B cell (primary cell): ENCODE measurements at regions not wholly inside any gene's neighbourhood (a gene's known extent, or its start where the extent isn't known, plus 50 kb on each side); places are given as distances from the start of the nearest gene placed in this dataset.

Source experiments
- ATAC-seq: fragments of 200-7000 bp; cut with Tn5 transposase; one replicate; pipeline ENCODE4 v1.10.0; 2021; ENCODE audit warnings: low read depth, mild to moderate bottlenecking, moderate number of reproducible peaks, moderate library complexity
- CTCF ChIA-PET: fragments of 350-600 bp; sonication (Branson Sonifier 250); formaldehyde crosslinking; loops from one replicate; lab custom pipeline; 2021; ENCODE audit warnings: antibody characterized with exemption, inconsistent platforms; lab: Charles Lee
- POLR2A ChIA-PET: fragments of 350-600 bp; sonication (Branson Sonifier 250); formaldehyde crosslinking; loops from one replicate; lab custom pipeline; 2021; ENCODE audit warnings: antibody characterized with exemption; lab: Charles Lee
- DNase-seq: peaks from one replicate; pipeline ENCODE4 v3.0.0; 2013
- H2AFZ ChIP-seq: 2 replicates; pipeline ENCODE4 v1.6.1; 2012; ENCODE audit warnings: mild to moderate bottlenecking, low read depth, low read length; ENCODE audit not compliant: insufficient read depth, poor library complexity, severe bottlenecking
- H3K27ac ChIP-seq, 2 donors: 1 replicate in 1 of 2; 2 replicates in 1 of 2; pipeline ENCODE4 v1.5.1; 2012 to 2013; ENCODE audit warnings: low read length in 2 of 2, mild to moderate bottlenecking in 2 of 2, moderate library complexity in 1 of 2
- H3K27me3 ChIP-seq, 4 experiments: fragments of 200-600 bp in 1 of 4; sonication (generic) in 1 of 4; replicated peaks in 1 of 4; 1 replicate in 2 of 4; 2 replicates in 2 of 4; pipeline versions ENCODE4 v1.6.1 to v1.7.0; 2013 to 2016; ENCODE audit warnings: low read length in 3 of 4, mild to moderate bottlenecking in 2 of 4, mixed read lengths in 1 of 4, moderate library complexity in 1 of 4; ENCODE audit not compliant: insufficient read depth in 4 of 4, control insufficient read depth in 3 of 4; ENCODE audit errors: control extremely low read depth in 1 of 4
- H3K36me3 ChIP-seq, 2 experiments: replicated peaks in 1 of 2; 1 replicate in 1 of 2; 2 replicates in 1 of 2; pipeline versions ENCODE4 v1.6.1 to v1.7.1; 2013; ENCODE audit warnings: low read length in 1 of 2; ENCODE audit not compliant: insufficient read depth in 2 of 2, control insufficient read depth in 1 of 2; ENCODE audit errors: control extremely low read depth in 1 of 2, extremely low read depth in 1 of 2
- H3K4me1 ChIP-seq, 2 donors: fragments of 200-600 bp in 1 of 2; sonication (generic) in 1 of 2; 1 replicate in 1 of 2; 2 replicates in 1 of 2; pipeline versions ENCODE4 v1.5.1 to v1.6.1; 2013 to 2017; ENCODE audit warnings: low read length in 2 of 2; ENCODE audit not compliant: control insufficient read depth in 2 of 2, insufficient read depth in 2 of 2
- H3K4me2 ChIP-seq: replicated peaks from 2 replicates; pipeline ENCODE3; 2012; ENCODE audit warnings: mild to moderate bottlenecking, low read depth, low read length; ENCODE audit not compliant: poor library complexity, severe bottlenecking
- H3K4me3 ChIP-seq, 5 experiments: fragments of 200-600 bp in 1 of 5; sonication (generic) in 1 of 5; 1 replicate in 3 of 5; 2 replicates in 2 of 5; pipeline versions ENCODE4 v1.5.1 to v1.7.0; 2011 to 2016; ENCODE audit warnings: low read length in 4 of 5, mild to moderate bottlenecking in 4 of 5, low read depth in 2 of 5, control low read depth in 1 of 5, moderate library complexity in 1 of 5; ENCODE audit not compliant: insufficient read depth in 1 of 5; ENCODE audit errors: control extremely low read depth in 1 of 5, extremely low read depth in 1 of 5
- H3K79me2 ChIP-seq: fragments of 200-600 bp; sonication (generic); one replicate; pipeline ENCODE4 v1.6.0; 2016; ENCODE audit warnings: low read length; ENCODE audit not compliant: control insufficient read depth, insufficient read depth
- H3K9ac ChIP-seq: fragments of 200-600 bp; sonication (generic); 2 replicates; pipeline ENCODE4 v1.6.1; 2017; ENCODE audit warnings: mild to moderate bottlenecking, low read length, moderate library complexity
- H3K9me3 ChIP-seq, 3 donors: one replicate each; pipeline versions ENCODE4 v1.6.1 to v1.7.1; 2013; ENCODE audit warnings: low read length in 2 of 3; ENCODE audit not compliant: control insufficient read depth in 2 of 3, insufficient read depth in 1 of 3; ENCODE audit errors: control extremely low read depth in 1 of 3
- H4K20me1 ChIP-seq: 2 replicates; pipeline ENCODE4 v1.6.0; 2012; ENCODE audit warnings: mild to moderate bottlenecking, low read length; ENCODE audit not compliant: insufficient read depth, control insufficient read depth, poor library complexity, severe bottlenecking
- H3K27ac Mint-ChIP-seq: one replicate; pipeline ENCODE4 v1.8.0; 2021; ENCODE audit warnings: mixed read lengths
- H3K27me3 Mint-ChIP-seq: one replicate; pipeline ENCODE4 v1.8.0; 2021; ENCODE audit warnings: mixed read lengths
- H3K4me1 Mint-ChIP-seq: one replicate; pipeline ENCODE4 v1.8.0; 2021; ENCODE audit warnings: mixed read lengths
- H3K4me3 Mint-ChIP-seq: one replicate; pipeline ENCODE4 v1.8.0; 2021; ENCODE audit warnings: mixed read lengths
- H3K9me3 Mint-ChIP-seq: one replicate; pipeline ENCODE4 v1.8.0; 2022; ENCODE audit warnings: mixed read lengths; ENCODE audit not compliant: insufficient read depth
- CTCF ChIP-seq: fragments of 200-600 bp; IDR thresholded peaks from one replicate; pipeline ENCODE4 v1.8.0; 2022; ENCODE audit warnings: antibody characterized with exemption, mild to moderate bottlenecking
- EZH2 ChIP-seq: IDR thresholded peaks from 2 replicates; pipeline ENCODE4 v1.6.1; 2012; ENCODE audit warnings: borderline replicate concordance, low read depth, mild to moderate bottlenecking, moderate library complexity, low read length; ENCODE audit not compliant: insufficient read depth, poor library complexity, severe bottlenecking
- WGBS: methylation state at CpG from one replicate; pipeline ENCODE4 v1.1.5; 2013; ENCODE audit warnings: missing lambda C conversion rate; ENCODE audit not compliant: insufficient coverage; 5-methylcytosine and 5-hydroxymethylcytosine counted together
- intact Hi-C: fragments of 100-400 bp; cut with micrococcal nuclease; formaldehyde crosslinking; loops from one replicate; pipeline ENCODE4 v1.10.0; 2022

- Histone ChIP-seq H3K4me3 (no peak overlapping the region), H3K4me1 (no peaks in the 10 kb centered on the region), H4K20me1 (no peaks in the 10 kb centered on the region), H3K9ac (no peak overlapping the region), H3K27me3 (no peaks in the 10 kb centered on the region), H3K27ac (no peak overlapping the region), H3K9me3 (no peaks in the 10 kb centered on the region), H3K36me3 (no peaks in the 10 kb centered on the region), H3K4me2 (no peak overlapping the region), H2AFZ (no peak overlapping the region), H3K79me2 (no peaks in the 10 kb centered on the region)
- H3K27me3 Mint-ChIP-seq: no peaks in the 10 kb centered on the region
- no peaks in the 10 kb centered on the region for H3K4me1 Mint-ChIP-seq
- H3K4me3 Mint-ChIP-seq: no peak overlapping the region
- WGBS: no CpG with 5 or more reads among the region's 2 CpGs
- TF ChIP-seq EZH2 (no peak), CTCF (no peak)
- POLR2A ChIA-PET: no interaction called here
- H3K27ac Mint-ChIP-seq: no peak overlapping the region
- CTCF ChIA-PET: no interaction called here
- intact Hi-C loops: no loop called here
- ATAC-seq (no peak), DNase-seq (no peak)
- H3K9me3 Mint-ChIP-seq: peaks cover 2% of the 10 kb centered on the region
Measured at GRCh38 chr18:68428661-68429060, 286.2 kb downstream of the TMX3 start.

GRCh38 chr18:68427951-68428401 lies 286.9 kb downstream of the TMX3 start:
- H3K4me2 ChIP-seq: no peak overlapping the region

More at GRCh38 chr18:68427951-68428401, 286.9 kb downstream of the TMX3 start:
- no peaks in the 10 kb centered on the region for H3K36me3 ChIP-seq
- DNase-seq (no peak), ATAC-seq (no peak)
- no peaks in the 10 kb centered on the region for H4K20me1 ChIP-seq
- H3K27ac ChIP-seq: no peak overlapping the region
- H3K27me3 Mint-ChIP-seq: no peaks in the 10 kb centered on the region
- no peaks in the 10 kb centered on the region for H3K4me1 Mint-ChIP-seq
- no peak for TF ChIP-seq EZH2
- TF ChIP-seq CTCF: no peak
- H3K4me1 ChIP-seq: no peaks in the 10 kb centered on the region
- H3K4me3 Mint-ChIP-seq: no peak overlapping the region
- ChIA-PET POLR2A (no interaction called here), CTCF (no interaction called here)
- H3K27ac Mint-ChIP-seq: no peak overlapping the region
- no peak overlapping the region for H3K9ac ChIP-seq
- peaks cover 2% of the 10 kb centered on the region for H3K9me3 Mint-ChIP-seq
- H2AFZ ChIP-seq: no peak overlapping the region
- 40% methylated on average over 1 of the region's 2 CpGs for WGBS
- no peaks in the 10 kb centered on the region for H3K27me3 ChIP-seq
- no peaks in the 10 kb centered on the region for H3K79me2 ChIP-seq
- intact Hi-C loops: no loop called here
- no peak overlapping the region for H3K4me3 ChIP-seq
- H3K9me3 ChIP-seq: no peaks in the 10 kb centered on the region
